ENCODE measurements at regions not wholly inside any gene's neighbourhood (a gene's known extent, or its start where the extent isn't known, plus 50 kb on each side); places are given as distances from the start of the nearest gene placed in this dataset.

DNA sequence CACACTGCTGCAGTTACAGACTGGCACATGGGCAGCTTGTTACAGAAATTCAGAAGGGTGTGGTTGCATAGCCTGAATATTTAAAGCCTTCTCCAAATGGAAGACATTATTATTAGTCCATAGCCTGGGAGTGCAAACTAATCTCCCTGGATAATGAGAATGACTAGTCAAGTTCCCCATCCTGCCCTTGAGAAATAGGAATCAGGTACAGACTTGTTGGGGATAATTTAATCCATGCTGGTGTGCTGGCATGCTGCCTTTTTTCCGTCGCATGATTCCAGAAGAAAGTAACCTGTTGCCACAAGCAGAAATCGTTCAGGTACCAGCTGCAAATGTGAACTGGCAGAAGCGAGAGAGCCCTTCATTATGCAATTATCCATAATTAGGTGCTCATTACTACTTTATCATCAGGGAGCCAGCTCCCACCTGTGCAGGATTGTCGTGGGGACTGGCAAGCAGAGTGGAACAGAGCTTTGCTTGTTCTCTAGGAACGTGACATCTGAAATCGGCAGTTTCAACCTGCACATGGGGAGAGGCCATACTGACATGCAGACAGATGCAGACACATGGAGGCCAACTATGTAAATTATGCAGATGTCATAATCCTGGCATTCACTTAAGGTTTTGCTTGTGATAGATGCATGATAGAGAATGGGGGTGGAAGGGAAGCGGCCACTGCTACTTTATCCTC, 419.4 kb downstream of the PMP22 start:
- Histone ChIP-seq H3K9ac (ENCODE audit: low read depth in 1 of 2, low read length in 2 of 2) (no peak overlapping the region), H3K9me3 (ENCODE audit: control insufficient read depth in 2 of 2, low read length in 2 of 2) (peaks cover 0 to 4% of the 10 kb centered on the region in 2 donors), H3K36me3 (ENCODE audit: control insufficient read depth in 2 of 2, insufficient read depth in 2 of 2, low read length in 2 of 2) (no peaks in the 10 kb centered on the region), H3K27me3 (ENCODE audit: control insufficient read depth in 2 of 2, insufficient read depth in 2 of 2, low read length in 2 of 2) (no peaks in the 10 kb centered on the region), H3K4me3 (ENCODE audit: low read length in 2 of 2) (no peak overlapping the region), H3K4me1 (ENCODE audit: control insufficient read depth in 2 of 2, insufficient read depth in 2 of 2, low read length in 2 of 2) (no peaks in the 10 kb centered on the region), H3K27ac (ENCODE audit: low read depth in 2 of 2, low read length in 2 of 2) (no peak overlapping the region)

DNA sequence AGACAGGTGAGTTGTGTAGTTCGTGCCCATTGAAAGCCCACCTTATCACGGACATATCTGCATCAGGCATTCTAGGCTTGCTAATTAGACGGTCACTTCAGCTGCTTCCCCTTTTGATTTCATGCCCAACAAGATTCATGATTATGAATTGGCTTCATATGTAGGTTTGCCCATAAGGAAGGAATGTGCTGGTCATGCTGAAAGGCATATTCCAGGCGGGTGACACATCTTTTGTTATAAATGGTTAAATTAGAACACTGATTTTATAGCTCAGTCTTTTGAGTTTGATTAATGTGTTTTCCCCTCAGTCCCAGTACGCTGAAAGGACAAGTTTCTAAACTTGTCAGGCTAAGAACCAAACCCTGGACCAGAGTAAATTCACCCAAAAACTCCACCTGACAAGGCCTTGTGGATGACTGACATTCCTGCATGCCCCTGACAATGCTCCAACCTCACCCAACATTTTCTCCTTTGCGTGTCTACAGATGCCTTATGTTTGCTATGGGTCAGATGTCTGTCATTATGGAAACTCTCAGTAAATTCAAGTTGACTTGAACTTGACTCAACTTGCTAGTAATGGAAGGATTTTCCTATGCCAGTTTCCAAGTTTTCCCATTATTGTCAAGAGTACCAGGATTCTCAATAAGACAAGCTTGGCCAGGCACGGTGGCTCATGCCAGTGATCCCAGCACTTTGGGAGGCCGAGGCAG, 421.9 kb downstream of the PMP22 start:
- peaks cover 0 to 2% of the 10 kb centered on the region in 2 donors for H3K9me3 ChIP-seq (ENCODE audit: control insufficient read depth in 2 of 2, low read length in 2 of 2)
- no peaks in the 10 kb centered on the region for H3K36me3 ChIP-seq (ENCODE audit: control insufficient read depth in 2 of 2, insufficient read depth in 2 of 2, low read length in 2 of 2)
- no peak overlapping the region for H3K4me3 ChIP-seq (ENCODE audit: low read length in 2 of 2)
- no peak overlapping the region for H3K27ac ChIP-seq (ENCODE audit: low read depth in 2 of 2, low read length in 2 of 2)
- H3K27me3 ChIP-seq (ENCODE audit: control insufficient read depth in 2 of 2, insufficient read depth in 2 of 2, low read length in 2 of 2) = no peaks in the 10 kb centered on the region
- H3K4me1 ChIP-seq (ENCODE audit: control insufficient read depth in 2 of 2, insufficient read depth in 2 of 2, low read length in 2 of 2) = no peaks in the 10 kb centered on the region
- H3K9ac ChIP-seq (ENCODE audit: low read depth in 1 of 2, low read length in 2 of 2) = no peak overlapping the region

DNA sequence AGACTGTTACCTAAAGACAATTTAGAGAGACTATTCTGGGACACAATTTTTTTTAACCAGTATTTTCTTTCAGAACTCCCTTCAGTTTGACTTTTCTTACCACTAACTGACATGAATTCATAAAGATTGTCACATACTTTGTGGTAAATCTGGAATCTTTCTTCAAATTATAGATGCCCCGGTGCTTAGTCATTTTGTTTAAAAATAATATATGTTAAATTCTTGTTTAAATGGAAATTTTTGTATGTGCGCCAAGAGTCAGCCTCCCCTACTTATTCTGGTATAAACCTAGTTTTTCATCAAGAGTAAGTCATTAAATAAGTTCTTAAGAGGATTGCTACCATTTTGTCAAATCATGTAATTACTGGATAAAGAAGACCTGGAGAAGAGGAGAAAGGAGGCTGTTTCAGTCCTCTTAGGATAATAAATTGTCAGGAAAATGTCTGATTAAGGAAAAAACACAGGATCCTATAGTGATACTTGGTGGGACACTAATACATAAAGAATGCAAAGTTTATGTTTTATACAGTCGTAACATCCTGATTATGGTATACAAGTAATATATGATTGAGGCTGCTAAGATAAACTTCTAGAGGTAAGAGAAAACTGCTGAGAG, 424.4 kb downstream of the PMP22 start:
- Histone ChIP-seq H3K27ac (ENCODE audit: low read depth in 2 of 2, low read length in 2 of 2) (no peak overlapping the region), H3K27me3 (ENCODE audit: control insufficient read depth in 2 of 2, insufficient read depth in 2 of 2, low read length in 2 of 2) (no peaks in the 10 kb centered on the region), H3K9ac (ENCODE audit: low read depth in 1 of 2, low read length in 2 of 2) (no peak overlapping the region), H3K9me3 (ENCODE audit: control insufficient read depth in 2 of 2, low read length in 2 of 2) (peaks cover 0 to 2% of the 10 kb centered on the region in 2 donors), H3K4me3 (ENCODE audit: low read length in 2 of 2) (no peak overlapping the region), H3K36me3 (ENCODE audit: control insufficient read depth in 2 of 2, insufficient read depth in 2 of 2, low read length in 2 of 2) (no peaks in the 10 kb centered on the region), H3K4me1 (ENCODE audit: control insufficient read depth in 2 of 2, insufficient read depth in 2 of 2, low read length in 2 of 2) (no peaks in the 10 kb centered on the region)

DNA sequence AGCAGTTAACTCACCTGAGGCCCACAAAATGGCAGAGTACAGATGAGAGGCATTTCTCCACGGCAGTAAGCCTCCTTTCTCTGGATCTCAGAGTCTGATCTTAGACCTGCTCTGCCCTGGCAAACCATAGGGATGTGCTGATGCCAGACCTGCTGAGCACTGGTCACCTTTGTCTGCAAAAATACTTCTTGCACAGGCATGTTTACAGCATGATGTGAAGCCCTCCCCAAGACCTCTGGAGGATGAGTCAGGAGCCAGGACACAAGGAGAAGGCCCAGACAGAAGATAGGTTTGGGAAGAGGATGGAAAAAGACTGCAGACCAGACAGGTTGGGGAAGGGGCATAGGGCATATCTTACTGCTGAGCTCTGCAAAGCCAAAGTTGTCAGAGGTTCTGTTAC, 426.6 kb downstream of the PMP22 start:
- no peaks in the 10 kb centered on the region for H3K27me3 ChIP-seq (ENCODE audit: control insufficient read depth in 2 of 2, insufficient read depth in 2 of 2, low read length in 2 of 2)
- no peak overlapping the region for H3K27ac ChIP-seq (ENCODE audit: low read depth in 2 of 2, low read length in 2 of 2)

DNA sequence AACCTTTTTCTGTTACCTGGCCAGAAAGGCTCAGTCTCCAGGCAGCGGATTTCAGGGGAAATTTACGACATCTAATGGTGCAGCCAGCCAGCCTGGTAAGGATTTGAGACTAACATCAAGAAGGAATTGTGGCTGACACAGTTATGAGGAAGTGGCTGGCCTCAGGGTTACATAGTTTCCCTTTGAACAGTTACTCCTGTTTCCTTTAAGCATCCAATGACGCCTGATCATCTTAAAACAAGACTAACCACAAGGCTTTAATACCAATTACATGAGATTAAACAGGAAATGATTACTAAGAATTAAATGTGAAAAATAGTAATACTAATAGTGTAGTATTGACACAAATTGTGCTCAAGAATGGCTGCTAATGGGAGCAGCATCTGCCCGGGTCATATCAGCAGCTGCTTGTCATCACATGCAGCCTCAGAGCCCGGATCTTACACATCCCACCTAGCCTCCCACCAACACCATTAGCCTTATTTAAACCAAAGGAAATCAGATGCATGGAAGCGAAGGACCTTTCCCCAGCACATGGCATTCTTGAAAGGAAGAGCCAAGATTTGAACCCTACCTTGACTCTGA, 431.8 kb downstream of the PMP22 start:
- Histone ChIP-seq H3K4me3 (ENCODE audit: low read length in 2 of 2) (no peak overlapping the region), H3K27me3 (ENCODE audit: control insufficient read depth in 2 of 2, insufficient read depth in 2 of 2, low read length in 2 of 2) (no peaks in the 10 kb centered on the region), H3K9ac (ENCODE audit: low read depth in 1 of 2, low read length in 2 of 2) (no peak overlapping the region), H3K36me3 (ENCODE audit: control insufficient read depth in 2 of 2, insufficient read depth in 2 of 2, low read length in 2 of 2) (no peaks in the 10 kb centered on the region), H3K9me3 (ENCODE audit: control insufficient read depth in 2 of 2, low read length in 2 of 2) (no peaks in the 10 kb centered on the region), H3K27ac (ENCODE audit: low read depth in 2 of 2, low read length in 2 of 2) (no peak overlapping the region), H3K4me1 (ENCODE audit: control insufficient read depth in 2 of 2, insufficient read depth in 2 of 2, low read length in 2 of 2) (no peaks in the 10 kb centered on the region)

More for the DNA sequence above, 426.6 kb downstream of the PMP22 start:
- Histone ChIP-seq H3K36me3 (ENCODE audit: control insufficient read depth in 2 of 2, insufficient read depth in 2 of 2, low read length in 2 of 2) (no peaks in the 10 kb centered on the region), H3K4me3 (ENCODE audit: low read length in 2 of 2) (no peak overlapping the region), H3K4me1 (ENCODE audit: control insufficient read depth in 2 of 2, insufficient read depth in 2 of 2, low read length in 2 of 2) (no peaks in the 10 kb centered on the region), H3K9ac (ENCODE audit: low read depth in 1 of 2, low read length in 2 of 2) (no peak overlapping the region), H3K9me3 (ENCODE audit: control insufficient read depth in 2 of 2, low read length in 2 of 2) (no peaks in the 10 kb centered on the region)

DNA sequence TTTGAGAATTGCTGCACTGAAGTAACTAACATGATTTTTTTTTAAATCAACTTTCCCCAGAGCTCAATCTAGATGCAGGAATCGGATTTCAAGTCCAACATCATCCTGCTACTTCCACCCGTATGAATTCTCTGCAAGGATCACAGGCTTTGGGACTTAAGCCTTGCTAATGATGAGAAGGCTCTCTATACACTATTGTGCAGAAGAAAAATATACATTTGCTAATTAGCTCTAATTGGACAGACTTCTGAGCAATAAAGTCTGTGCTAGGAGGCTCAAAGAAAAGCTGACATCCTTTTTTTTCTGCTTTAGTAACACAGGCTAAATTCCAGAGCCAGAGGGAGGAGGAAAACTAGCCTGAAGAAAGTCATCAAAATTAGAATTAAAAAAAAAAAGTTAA, 433.6 kb downstream of the PMP22 start:
- H3K9me3 ChIP-seq (ENCODE audit: control insufficient read depth in 2 of 2, low read length in 2 of 2) = no peaks in the 10 kb centered on the region
- H3K9ac ChIP-seq (ENCODE audit: low read depth in 1 of 2, low read length in 2 of 2) = no peak overlapping the region

DNA sequence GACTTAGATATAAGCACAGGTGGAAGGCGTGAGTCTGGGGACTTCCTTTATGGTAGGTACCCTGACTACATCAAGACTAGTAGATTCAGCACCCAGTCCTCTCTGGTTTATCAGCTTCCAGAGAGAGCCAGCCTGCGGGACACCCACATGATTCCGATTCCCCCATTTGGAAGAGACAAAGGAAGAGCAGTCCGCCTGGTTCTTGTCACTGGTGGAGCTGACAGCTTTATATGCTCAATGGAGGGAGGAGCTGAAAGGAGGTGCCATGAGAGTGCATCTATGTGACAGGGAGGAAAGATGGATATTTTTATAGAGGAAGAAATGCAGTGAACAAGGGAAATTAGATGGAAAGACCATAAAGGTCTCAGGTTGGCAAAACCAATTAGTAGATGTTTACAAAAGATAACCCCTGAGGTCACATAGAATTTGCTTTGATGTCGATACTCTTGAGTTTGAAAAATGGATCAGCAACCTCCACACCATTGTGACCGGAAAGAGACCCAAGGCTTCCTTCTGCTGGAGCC, 437.7 kb downstream of the PMP22 start:
- Histone ChIP-seq H3K36me3 (ENCODE audit: control insufficient read depth in 2 of 2, insufficient read depth in 2 of 2, low read length in 2 of 2) (no peaks in the 10 kb centered on the region), H3K4me3 (ENCODE audit: low read length in 2 of 2) (no peak overlapping the region), H3K9me3 (ENCODE audit: control insufficient read depth in 2 of 2, low read length in 2 of 2) (peaks cover 0 to 6% of the 10 kb centered on the region in 2 donors), H3K27ac (ENCODE audit: low read depth in 2 of 2, low read length in 2 of 2) (no peak overlapping the region), H3K9ac (ENCODE audit: low read depth in 1 of 2, low read length in 2 of 2) (no peak overlapping the region), H3K27me3 (ENCODE audit: control insufficient read depth in 2 of 2, insufficient read depth in 2 of 2, low read length in 2 of 2) (no peaks in the 10 kb centered on the region), H3K4me1 (ENCODE audit: control insufficient read depth in 2 of 2, insufficient read depth in 2 of 2, low read length in 2 of 2) (no peaks in the 10 kb centered on the region)

More for the DNA sequence above, 433.6 kb downstream of the PMP22 start:
- no peaks in the 10 kb centered on the region for H3K4me1 ChIP-seq (ENCODE audit: control insufficient read depth in 2 of 2, insufficient read depth in 2 of 2, low read length in 2 of 2)
- no peak overlapping the region for H3K4me3 ChIP-seq (ENCODE audit: low read length in 2 of 2)
- no peak overlapping the region for H3K27ac ChIP-seq (ENCODE audit: low read depth in 2 of 2, low read length in 2 of 2)
- H3K36me3 ChIP-seq (ENCODE audit: control insufficient read depth in 2 of 2, insufficient read depth in 2 of 2, low read length in 2 of 2) = no peaks in the 10 kb centered on the region
- H3K27me3 ChIP-seq (ENCODE audit: control insufficient read depth in 2 of 2, insufficient read depth in 2 of 2, low read length in 2 of 2) = no peaks in the 10 kb centered on the region

DNA sequence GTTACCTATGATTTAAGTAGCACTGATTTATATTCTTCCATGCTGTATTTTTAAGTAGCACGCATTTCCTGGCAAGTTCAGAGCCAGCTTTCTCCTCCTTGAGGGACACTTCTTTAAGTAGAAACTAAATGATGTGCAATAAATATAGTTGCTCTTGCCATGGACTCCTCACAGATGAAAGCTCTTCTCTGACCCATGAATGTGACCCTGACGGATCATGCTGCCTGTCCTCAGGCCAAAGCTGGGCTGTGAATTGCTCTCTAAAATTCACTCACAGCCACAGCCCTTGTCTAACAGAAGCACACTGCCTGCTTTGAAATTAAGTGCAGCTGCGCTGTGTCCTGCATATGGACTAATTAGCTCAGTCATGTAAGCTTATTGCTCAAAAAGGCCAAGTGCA, 438.8 kb downstream of the PMP22 start:
- Histone ChIP-seq H3K4me1 (ENCODE audit: control insufficient read depth in 2 of 2, insufficient read depth in 2 of 2, low read length in 2 of 2) (no peaks in the 10 kb centered on the region), H3K4me3 (ENCODE audit: low read length in 2 of 2) (no peak overlapping the region), H3K36me3 (ENCODE audit: control insufficient read depth in 2 of 2, insufficient read depth in 2 of 2, low read length in 2 of 2) (no peaks in the 10 kb centered on the region), H3K9ac (ENCODE audit: low read depth in 1 of 2, low read length in 2 of 2) (no peak overlapping the region), H3K9me3 (ENCODE audit: control insufficient read depth in 2 of 2, low read length in 2 of 2) (peaks cover 0 to 6% of the 10 kb centered on the region in 2 donors), H3K27ac (ENCODE audit: low read depth in 2 of 2, low read length in 2 of 2) (no peak overlapping the region), H3K27me3 (ENCODE audit: control insufficient read depth in 2 of 2, insufficient read depth in 2 of 2, low read length in 2 of 2) (no peaks in the 10 kb centered on the region)

DNA sequence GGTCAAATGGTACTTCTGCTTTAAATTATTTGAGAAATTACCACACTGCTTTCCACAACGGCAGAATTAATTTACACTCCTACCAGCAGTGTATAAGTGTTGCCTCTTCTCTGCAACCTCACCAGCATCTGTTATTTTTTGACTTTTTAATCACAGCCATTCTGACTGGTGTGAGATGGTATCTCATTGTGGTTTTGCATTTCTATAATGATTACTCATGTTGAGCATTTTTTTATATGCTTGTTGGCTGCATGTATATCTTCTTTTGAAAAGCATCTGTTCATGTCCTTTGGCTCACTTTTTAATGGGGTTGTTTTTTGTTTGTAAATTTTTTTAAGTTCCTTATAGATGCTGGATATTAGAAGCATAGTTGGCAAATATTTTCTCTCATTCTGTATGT, 446.7 kb downstream of the PMP22 start:
- no peaks in the 10 kb centered on the region for H3K36me3 ChIP-seq (ENCODE audit: control insufficient read depth in 2 of 2, insufficient read depth in 2 of 2, low read length in 2 of 2)
- H3K27me3 ChIP-seq (ENCODE audit: control insufficient read depth in 2 of 2, insufficient read depth in 2 of 2, low read length in 2 of 2) = no peaks in the 10 kb centered on the region
- H3K4me1 ChIP-seq (ENCODE audit: control insufficient read depth in 2 of 2, insufficient read depth in 2 of 2, low read length in 2 of 2) = no peaks in the 10 kb centered on the region
- no peak overlapping the region for H3K27ac ChIP-seq (ENCODE audit: low read depth in 2 of 2, low read length in 2 of 2)
- H3K4me3 ChIP-seq (ENCODE audit: low read length in 2 of 2) = no peak overlapping the region
- no peak overlapping the region for H3K9ac ChIP-seq (ENCODE audit: low read depth in 1 of 2, low read length in 2 of 2)
- peaks cover 0 to 3% of the 10 kb centered on the region in 2 donors for H3K9me3 ChIP-seq (ENCODE audit: control insufficient read depth in 2 of 2, low read length in 2 of 2)

DNA sequence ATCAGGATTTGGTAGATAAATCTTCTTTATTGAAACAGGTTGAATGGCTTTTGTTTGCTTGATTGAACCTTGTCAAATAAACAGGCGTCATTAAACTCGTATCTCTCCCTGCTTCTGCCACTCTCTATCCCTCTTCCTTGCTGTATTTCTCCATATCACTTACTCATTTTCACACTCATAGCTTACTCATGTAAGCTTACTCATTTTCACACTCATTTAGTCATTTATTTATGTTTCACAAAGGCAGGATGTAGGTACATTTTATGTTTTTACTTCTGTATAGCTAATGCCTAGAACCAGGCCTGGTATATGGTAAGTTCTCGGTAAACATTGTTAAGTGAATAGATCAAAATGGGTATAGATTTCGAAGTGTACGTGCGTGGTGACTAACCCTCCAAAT, 450.0 kb downstream of the PMP22 start:
- peaks cover 0 to 3% of the 10 kb centered on the region in 2 donors for H3K9me3 ChIP-seq (ENCODE audit: control insufficient read depth in 2 of 2, low read length in 2 of 2)
- H3K9ac ChIP-seq (ENCODE audit: low read depth in 1 of 2, low read length in 2 of 2) = no peak overlapping the region
- no peaks in the 10 kb centered on the region for H3K4me1 ChIP-seq (ENCODE audit: control insufficient read depth in 2 of 2, insufficient read depth in 2 of 2, low read length in 2 of 2)
- H3K36me3 ChIP-seq (ENCODE audit: control insufficient read depth in 2 of 2, insufficient read depth in 2 of 2, low read length in 2 of 2) = no peaks in the 10 kb centered on the region
- H3K27ac ChIP-seq (ENCODE audit: low read depth in 2 of 2, low read length in 2 of 2) = no peak overlapping the region
- no peaks in the 10 kb centered on the region for H3K27me3 ChIP-seq (ENCODE audit: control insufficient read depth in 2 of 2, insufficient read depth in 2 of 2, low read length in 2 of 2)
- H3K4me3 ChIP-seq (ENCODE audit: low read length in 2 of 2) = no peak overlapping the region
